ENCODE measurements at regions not wholly inside any gene's neighbourhood (a gene's known extent, or its start where the extent isn't known, plus 50 kb on each side); places are given as distances from the start of the nearest gene placed in this dataset.
A peak's percentile ranks its signal among the peaks of the same experiment; 100 is the strongest.
"Not testable (repeated sequence)": the region's sequence is repeated elsewhere in the genome, so short reads cannot be mapped to it uniquely, and the experiment has no call there.

DNA sequence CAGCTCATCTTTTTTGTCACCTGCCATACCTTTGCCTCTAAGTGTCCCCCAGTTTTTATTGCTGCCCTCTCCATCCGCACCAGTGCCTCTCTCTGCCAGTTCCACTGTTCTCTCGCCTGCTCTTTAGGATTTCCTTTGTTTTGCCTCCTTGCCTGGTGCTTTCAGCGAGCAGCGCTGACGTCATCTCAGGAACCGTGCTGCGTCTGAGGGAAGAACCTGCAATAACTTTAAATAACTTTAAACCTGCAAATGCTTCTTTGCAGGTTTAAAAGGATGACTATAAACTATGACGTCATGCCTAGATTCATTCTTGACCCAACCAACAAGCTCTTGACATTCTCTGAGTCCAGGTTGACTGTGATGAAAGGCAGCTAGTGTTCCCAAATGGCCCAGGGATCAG is 105.1 kb downstream of the LRRC74B start:
- H3K36me3 Mint-ChIP-seq (ENCODE audit: low read depth); intact Hi-C loops (cut with micrococcal nuclease); H3K27me3 Mint-ChIP-seq (ENCODE audit: low read depth); H3K9me3 Mint-ChIP-seq; H3K4me3 Mint-ChIP-seq (ENCODE audit: low read depth); H3K27ac Mint-ChIP-seq; H3K4me1 Mint-ChIP-seq (ENCODE audit: low read depth); DNase-seq (ENCODE audit: low spot score): not testable (repeated sequence)

DNA sequence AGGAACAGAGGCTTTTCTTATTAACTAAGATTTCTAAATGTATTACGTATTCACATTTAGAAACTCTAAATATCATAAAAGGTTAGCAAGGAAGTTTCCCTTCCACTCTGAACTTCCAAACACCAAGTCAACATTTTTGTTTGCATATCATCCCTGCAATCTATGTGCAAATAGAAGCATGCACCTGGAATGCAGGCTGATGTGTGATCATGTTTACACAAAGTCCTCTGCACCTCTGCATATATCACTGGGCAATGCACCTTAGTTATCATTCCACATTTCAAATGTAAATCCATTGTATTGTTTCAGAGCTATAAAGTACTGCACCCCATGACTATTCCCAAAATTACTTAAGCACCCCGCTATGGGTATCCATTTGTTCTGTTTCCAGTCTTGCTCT is 142.1 kb downstream of the LRRC74B start:
- H3K36me3 Mint-ChIP-seq (ENCODE audit: low read depth); H3K9me3 Mint-ChIP-seq; H3K27ac Mint-ChIP-seq; H3K27me3 Mint-ChIP-seq (ENCODE audit: low read depth); DNase-seq (ENCODE audit: low spot score); intact Hi-C loops (cut with micrococcal nuclease); H3K4me3 Mint-ChIP-seq (ENCODE audit: low read depth); H3K4me1 Mint-ChIP-seq (ENCODE audit: low read depth): not testable (repeated sequence)

GRCh38 chr22:21212054-21212453 is 166.3 kb downstream of the LRRC74B start:
- H3K27ac Mint-ChIP-seq; H3K4me1 Mint-ChIP-seq (ENCODE audit: low read depth); intact Hi-C loops (cut with micrococcal nuclease); H3K36me3 Mint-ChIP-seq (ENCODE audit: low read depth); H3K4me3 Mint-ChIP-seq (ENCODE audit: low read depth); DNase-seq (ENCODE audit: low spot score); H3K9me3 Mint-ChIP-seq; H3K27me3 Mint-ChIP-seq (ENCODE audit: low read depth): not testable (repeated sequence)

DNA sequence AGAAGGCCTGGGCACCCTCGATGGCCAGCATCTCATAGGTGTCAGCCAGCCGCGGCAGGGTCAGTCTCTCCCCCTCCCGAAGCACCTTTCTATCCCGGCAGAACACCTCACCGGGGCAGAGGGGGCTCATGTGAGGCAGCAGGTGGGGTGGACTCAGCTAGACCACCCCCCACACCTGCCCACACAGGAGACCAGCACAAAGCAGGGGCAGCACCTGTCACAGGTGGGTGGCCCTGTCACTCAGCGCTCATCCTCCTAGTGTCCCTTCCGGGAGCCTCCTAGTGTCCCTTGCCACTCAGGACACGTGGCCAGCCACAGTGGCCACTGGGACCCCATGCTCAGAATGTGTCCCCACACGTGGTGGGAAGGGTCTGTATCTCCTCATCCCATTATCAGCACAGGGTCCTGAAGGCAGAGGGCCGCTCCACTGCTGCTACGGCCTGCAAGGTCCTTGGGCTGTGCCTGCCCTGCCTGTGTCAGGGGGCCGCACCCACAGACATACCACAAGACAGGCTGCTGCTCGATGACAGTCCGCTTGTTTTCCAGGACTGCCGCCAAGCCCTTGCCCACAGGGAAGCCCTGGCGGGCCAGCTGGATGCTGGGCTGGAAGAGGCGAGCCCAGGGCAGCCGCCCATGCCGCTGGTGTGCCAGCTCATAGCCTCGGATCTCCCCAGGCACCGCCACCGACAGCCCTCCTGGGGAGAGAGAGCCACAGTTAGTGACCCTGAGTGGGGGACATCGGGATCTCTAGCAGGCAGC is 167.4 kb upstream of the RIMBP3B start:
- H3K27ac Mint-ChIP-seq; H3K9me3 Mint-ChIP-seq; DNase-seq (ENCODE audit: low spot score); H3K4me1 Mint-ChIP-seq (ENCODE audit: low read depth); intact Hi-C loops (cut with micrococcal nuclease); H3K4me3 Mint-ChIP-seq (ENCODE audit: low read depth); H3K27me3 Mint-ChIP-seq (ENCODE audit: low read depth); H3K36me3 Mint-ChIP-seq (ENCODE audit: low read depth): not testable (repeated sequence)

DNA sequence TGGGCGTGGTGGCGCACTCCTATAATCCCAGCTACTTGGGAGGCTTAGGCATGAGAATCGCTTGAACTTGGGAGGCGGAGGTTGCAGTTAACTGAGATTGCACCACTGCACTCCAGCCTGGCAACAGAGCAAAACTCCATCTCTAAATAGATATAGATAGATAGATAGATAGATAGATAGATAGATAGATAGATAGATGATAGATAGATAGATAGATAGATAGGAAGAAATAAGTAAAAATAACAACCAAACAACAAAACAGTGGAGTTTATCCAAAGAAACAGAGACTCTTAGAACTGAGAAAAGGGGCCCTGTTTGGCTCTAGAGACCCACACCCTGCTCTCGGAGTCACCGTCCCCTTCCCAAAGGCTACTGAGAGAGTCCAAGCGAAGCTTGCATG is 158.7 kb upstream of the RIMBP3B start:
- H3K9me3 Mint-ChIP-seq; H3K4me1 Mint-ChIP-seq (ENCODE audit: low read depth); H3K4me3 Mint-ChIP-seq (ENCODE audit: low read depth); H3K27ac Mint-ChIP-seq; DNase-seq (ENCODE audit: low spot score); intact Hi-C loops (cut with micrococcal nuclease); H3K36me3 Mint-ChIP-seq (ENCODE audit: low read depth); H3K27me3 Mint-ChIP-seq (ENCODE audit: low read depth): not testable (repeated sequence)

GRCh38 chr22:21226901-21227693 is 156.5 kb upstream of the RIMBP3B start:
- H3K4me1 Mint-ChIP-seq (ENCODE audit: low read depth); H3K9me3 Mint-ChIP-seq; DNase-seq (ENCODE audit: low spot score); H3K27me3 Mint-ChIP-seq (ENCODE audit: low read depth); H3K36me3 Mint-ChIP-seq (ENCODE audit: low read depth); intact Hi-C loops (cut with micrococcal nuclease); H3K4me3 Mint-ChIP-seq (ENCODE audit: low read depth); H3K27ac Mint-ChIP-seq: not testable (repeated sequence)

GRCh38 chr22:21251435-21251834 is 132.1 kb upstream of the RIMBP3B start:
- H3K4me3 Mint-ChIP-seq (ENCODE audit: low read depth); H3K27me3 Mint-ChIP-seq (ENCODE audit: low read depth); H3K36me3 Mint-ChIP-seq (ENCODE audit: low read depth); intact Hi-C loops (cut with micrococcal nuclease); H3K4me1 Mint-ChIP-seq (ENCODE audit: low read depth); H3K27ac Mint-ChIP-seq; DNase-seq (ENCODE audit: low spot score); H3K9me3 Mint-ChIP-seq: not testable (repeated sequence)

GRCh38 chr22:21282646-21283045 is 100.9 kb upstream of the RIMBP3B start:
- intact Hi-C loops (cut with micrococcal nuclease); H3K4me1 Mint-ChIP-seq (ENCODE audit: low read depth); H3K36me3 Mint-ChIP-seq (ENCODE audit: low read depth); H3K27ac Mint-ChIP-seq; H3K27me3 Mint-ChIP-seq (ENCODE audit: low read depth); H3K4me3 Mint-ChIP-seq (ENCODE audit: low read depth); H3K9me3 Mint-ChIP-seq: not testable (repeated sequence)
- peak; percentile 8 for DNase-seq (ENCODE audit: low spot score)

DNA sequence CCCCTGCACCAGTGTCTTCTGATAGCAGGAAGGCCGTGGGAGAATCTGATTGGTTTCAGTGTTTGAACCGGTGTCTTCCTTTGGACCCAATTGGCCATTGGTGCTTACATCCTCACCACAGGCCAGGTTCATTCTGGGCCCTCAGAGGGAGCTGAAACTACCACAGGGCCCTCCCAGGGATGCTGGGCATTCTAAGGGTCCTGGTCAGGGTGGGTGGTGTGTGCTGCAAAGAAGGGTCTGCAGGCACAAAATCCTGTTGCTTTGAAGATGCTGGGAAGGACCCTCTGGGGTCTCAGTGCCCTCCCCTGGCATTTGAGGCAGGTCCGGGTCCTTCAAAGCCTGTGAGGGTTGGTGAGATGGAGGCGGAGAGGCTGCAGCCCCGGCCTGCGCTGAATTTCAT is 89.8 kb upstream of the RIMBP3B start:
- intact Hi-C loops (cut with micrococcal nuclease); H3K27ac Mint-ChIP-seq; H3K4me3 Mint-ChIP-seq (ENCODE audit: low read depth); H3K4me1 Mint-ChIP-seq (ENCODE audit: low read depth); H3K9me3 Mint-ChIP-seq; H3K27me3 Mint-ChIP-seq (ENCODE audit: low read depth); H3K36me3 Mint-ChIP-seq (ENCODE audit: low read depth); DNase-seq (ENCODE audit: low spot score): not testable (repeated sequence)

- H3K9me3 Mint-ChIP-seq; intact Hi-C loops (cut with micrococcal nuclease): not testable (repeated sequence)
These were observed 55.9 kb upstream of the RIMBP3B start for GRCh38 chr22:21327629-21328028.

More at GRCh38 chr22:21327629-21328028, 55.9 kb upstream of the RIMBP3B start:
- H3K4me1 Mint-ChIP-seq (ENCODE audit: low read depth); H3K27ac Mint-ChIP-seq; H3K27me3 Mint-ChIP-seq (ENCODE audit: low read depth); H3K36me3 Mint-ChIP-seq (ENCODE audit: low read depth); H3K4me3 Mint-ChIP-seq (ENCODE audit: low read depth); DNase-seq (ENCODE audit: low spot score): not testable (repeated sequence)
